ENCODE measurements at regions not wholly inside any gene's neighbourhood (a gene's known extent, or its start where the extent isn't known, plus 50 kb on each side); places are given as distances from the start of the nearest gene placed in this dataset.
"Not testable (repeated sequence)": the region's sequence is repeated elsewhere in the genome, so short reads cannot be mapped to it uniquely, and the experiment has no call there.

- ATAC-seq (ENCODE audit: low FRiP score) (no peak), DNase-seq (no peak)
- H3K27me3 ChIP-seq (ENCODE audit: control insufficient read depth in 1 of 2, insufficient read depth in 2 of 2, low read length in 1 of 2): no peaks in the 10 kb centered on the region
- 69 to 71% methylated on average over 5 of the region's 5 CpGs for WGBS, 2 donors
- no peak overlapping the region for H3K4me3 ChIP-seq (ENCODE audit: low read length in 2 of 2)
- H3K27ac ChIP-seq (ENCODE audit: low read depth in 1 of 2, low read length in 2 of 2): no peak overlapping the region
- H3K9me3 ChIP-seq (ENCODE audit: control insufficient read depth, low read length): no peaks in the 10 kb centered on the region
- no peaks in the 10 kb centered on the region for H3K36me3 ChIP-seq (ENCODE audit: control insufficient read depth in 1 of 2, insufficient read depth in 2 of 2, low read length in 1 of 2)
- H3K4me1 ChIP-seq (ENCODE audit: control insufficient read depth in 1 of 2, insufficient read depth in 2 of 2, low read length in 2 of 2): no peaks in the 10 kb centered on the region
- intact Hi-C loops (cut with DNase I): no loop called here
Observed at GRCh38 chr15:29526802-29527201, 257.2 kb upstream of the NSMCE3 start.

DNA sequence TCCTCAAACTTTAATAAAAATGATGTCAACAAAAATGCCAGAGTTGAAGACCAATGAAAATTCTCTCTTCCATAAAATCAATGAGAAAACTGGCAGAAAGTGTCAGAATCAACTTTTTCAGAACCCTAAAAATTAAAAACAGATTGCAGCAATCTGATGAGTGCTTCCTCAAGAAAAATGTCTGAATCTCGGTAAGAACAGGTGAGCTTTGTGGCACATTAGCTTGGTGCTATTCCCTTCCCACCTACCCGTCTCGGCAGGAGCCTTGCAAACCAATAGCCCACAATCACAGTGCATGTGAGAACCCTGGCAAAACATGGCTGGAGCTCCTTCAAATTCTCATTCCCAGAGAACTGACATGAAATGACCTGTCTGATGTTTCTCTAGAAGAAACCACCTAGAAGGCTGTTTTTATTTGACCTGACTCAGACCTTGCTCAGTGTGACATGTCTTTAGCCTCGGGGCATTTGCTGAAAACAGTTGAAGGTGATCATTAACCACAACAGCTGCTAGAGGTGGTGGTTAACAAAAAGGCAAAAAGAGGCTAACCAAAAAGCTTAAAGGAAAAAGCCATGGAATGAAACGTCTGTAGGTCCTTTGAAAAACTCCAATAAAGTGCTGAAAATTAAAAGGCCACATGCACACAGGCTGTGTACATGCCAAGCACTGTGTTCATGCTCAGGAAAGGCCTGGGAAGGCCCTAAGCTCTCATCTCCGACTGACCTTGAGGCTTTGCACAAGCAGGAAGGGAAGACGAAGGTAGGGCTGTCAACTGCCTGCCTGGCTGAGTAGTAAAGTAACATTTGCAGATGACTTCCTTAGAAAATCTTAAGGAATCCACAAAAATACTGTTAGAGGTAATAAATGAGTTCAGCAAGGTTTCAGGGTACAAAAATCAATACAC, 253.0 kb upstream of the NSMCE3 start:
- no peaks in the 10 kb centered on the region for H3K4me1 ChIP-seq (ENCODE audit: control insufficient read depth in 1 of 2, insufficient read depth in 2 of 2, low read length in 2 of 2)

GRCh38 chr15:29518442-29518841, 248.8 kb upstream of the NSMCE3 start:
- Histone ChIP-seq H3K27me3 (ENCODE audit: control insufficient read depth in 1 of 2, insufficient read depth in 2 of 2, low read length in 1 of 2) (no peaks in the 10 kb centered on the region), H3K9me3 (ENCODE audit: control insufficient read depth, low read length) (peaks cover 2% of the 10 kb centered on the region), H3K4me1 (ENCODE audit: control insufficient read depth in 1 of 2, insufficient read depth in 2 of 2, low read length in 2 of 2) (no peaks in the 10 kb centered on the region), H3K27ac (ENCODE audit: low read depth in 1 of 2, low read length in 2 of 2) (no peak overlapping the region), H3K4me3 (ENCODE audit: low read length in 2 of 2) (no peak overlapping the region), H3K36me3 (ENCODE audit: control insufficient read depth in 1 of 2, insufficient read depth in 2 of 2, low read length in 1 of 2) (no peaks in the 10 kb centered on the region)
- intact Hi-C loops (cut with DNase I): no loop called here
- 64 to 67% methylated on average over 4 of the region's 4 CpGs for WGBS, 2 donors
- DNase-seq (no peak), ATAC-seq (ENCODE audit: low FRiP score) (no peak)

More for the DNA sequence above, 253.0 kb upstream of the NSMCE3 start:
- ATAC-seq (ENCODE audit: low FRiP score) (no peak), DNase-seq (no peak)
- H3K27ac ChIP-seq (ENCODE audit: low read depth in 1 of 2, low read length in 2 of 2): no peak overlapping the region
- H3K9me3 ChIP-seq (ENCODE audit: control insufficient read depth, low read length): peaks cover 2% of the 10 kb centered on the region
- WGBS, 2 donors: 71 to 76% methylated on average over 7 of the region's 7 CpGs
- H3K4me3 ChIP-seq (ENCODE audit: low read length in 2 of 2): no peak overlapping the region
- H3K36me3 ChIP-seq (ENCODE audit: control insufficient read depth in 1 of 2, insufficient read depth in 2 of 2, low read length in 1 of 2): no peaks in the 10 kb centered on the region
- intact Hi-C loops (cut with DNase I): no loop called here
- H3K27me3 ChIP-seq (ENCODE audit: control insufficient read depth in 1 of 2, insufficient read depth in 2 of 2, low read length in 1 of 2): no peaks in the 10 kb centered on the region

- H3K9me3 ChIP-seq (ENCODE audit: control insufficient read depth, low read length): peaks cover 2% of the 10 kb centered on the region
- H3K27ac ChIP-seq (ENCODE audit: low read depth in 1 of 2, low read length in 2 of 2): no peak overlapping the region
- ATAC-seq (ENCODE audit: low FRiP score): no peak
- intact Hi-C loops (cut with DNase I): no loop called here
- DNase-seq: no peak
- 97% methylated on average over 4 of the region's 4 CpGs for WGBS, 2 donors
- no peak overlapping the region for H3K4me3 ChIP-seq (ENCODE audit: low read length in 2 of 2)
- H3K4me1 ChIP-seq (ENCODE audit: control insufficient read depth in 1 of 2, insufficient read depth in 2 of 2, low read length in 2 of 2): no peaks in the 10 kb centered on the region
- no peaks in the 10 kb centered on the region for H3K36me3 ChIP-seq (ENCODE audit: control insufficient read depth in 1 of 2, insufficient read depth in 2 of 2, low read length in 1 of 2)
- no peaks in the 10 kb centered on the region for H3K27me3 ChIP-seq (ENCODE audit: control insufficient read depth in 1 of 2, insufficient read depth in 2 of 2, low read length in 1 of 2)
Observed at GRCh38 chr15:29517829-29518228, 248.2 kb upstream of the NSMCE3 start.

DNA sequence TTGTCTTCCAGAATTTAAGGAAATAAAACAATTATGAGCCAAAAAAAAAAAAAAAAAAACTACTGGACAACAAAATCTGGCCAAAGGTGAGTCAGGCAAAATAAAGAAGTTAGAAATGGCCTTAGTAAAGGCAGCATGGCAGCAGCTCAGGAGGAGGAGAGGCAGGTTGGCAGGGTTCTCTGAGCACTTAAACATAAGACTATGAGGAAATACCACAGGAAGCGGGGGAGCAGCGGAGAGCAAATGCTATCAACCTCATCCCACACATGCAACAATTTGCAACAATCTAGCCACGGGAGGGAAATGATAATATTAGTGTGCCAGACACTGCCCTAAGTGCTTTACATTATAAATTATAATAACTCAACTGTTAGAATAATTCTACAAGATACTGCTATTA, 247.3 kb upstream of the NSMCE3 start:
- no peak for ATAC-seq (ENCODE audit: low FRiP score)
- WGBS, 2 donors: 64 to 67% methylated on average over 3 of the region's 3 CpGs

DNA sequence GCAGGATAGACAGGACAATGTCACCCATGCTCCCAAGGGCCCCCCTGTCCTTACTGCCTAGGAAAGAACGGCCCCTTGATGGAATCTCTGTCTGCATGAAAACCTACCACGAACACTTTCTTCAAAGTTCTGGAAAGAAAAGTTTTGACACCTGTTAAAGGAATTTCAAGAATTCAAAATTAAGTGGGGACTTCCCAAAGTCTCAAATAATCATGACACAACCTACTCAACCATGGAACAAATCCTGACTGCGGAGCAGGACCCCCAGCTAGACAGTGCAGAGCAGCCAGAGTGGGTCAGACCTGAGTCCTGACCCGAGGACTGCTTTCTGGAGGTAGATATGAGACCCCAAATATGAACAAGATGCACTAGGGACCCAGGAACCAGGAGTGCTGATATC, 245.3 kb upstream of the NSMCE3 start:
- WGBS, 2 donors: 62 to 72% methylated on average over 4 of the region's 4 CpGs
- no peak for ATAC-seq (ENCODE audit: low FRiP score)
- no peak for DNase-seq
- intact Hi-C loops (cut with DNase I): no loop called here
- Histone ChIP-seq H3K27me3 (ENCODE audit: control insufficient read depth in 1 of 2, insufficient read depth in 2 of 2, low read length in 1 of 2) (no peaks in the 10 kb centered on the region), H3K36me3 (ENCODE audit: control insufficient read depth in 1 of 2, insufficient read depth in 2 of 2, low read length in 1 of 2) (no peaks in the 10 kb centered on the region), H3K4me1 (ENCODE audit: control insufficient read depth in 1 of 2, insufficient read depth in 2 of 2, low read length in 2 of 2) (no peaks in the 10 kb centered on the region), H3K9me3 (ENCODE audit: control insufficient read depth, low read length) (peaks cover 2% of the 10 kb centered on the region), H3K4me3 (ENCODE audit: low read length in 2 of 2) (no peak overlapping the region), H3K27ac (ENCODE audit: low read depth in 1 of 2, low read length in 2 of 2) (no peak overlapping the region)

More for the DNA sequence above, 247.3 kb upstream of the NSMCE3 start:
- H3K27ac ChIP-seq (ENCODE audit: low read depth in 1 of 2, low read length in 2 of 2): no peak overlapping the region
- DNase-seq: no peak
- no peaks in the 10 kb centered on the region for H3K36me3 ChIP-seq (ENCODE audit: control insufficient read depth in 1 of 2, insufficient read depth in 2 of 2, low read length in 1 of 2)
- no peak overlapping the region for H3K4me3 ChIP-seq (ENCODE audit: low read length in 2 of 2)
- no peaks in the 10 kb centered on the region for H3K27me3 ChIP-seq (ENCODE audit: control insufficient read depth in 1 of 2, insufficient read depth in 2 of 2, low read length in 1 of 2)
- H3K9me3 ChIP-seq (ENCODE audit: control insufficient read depth, low read length): peaks cover 2% of the 10 kb centered on the region
- intact Hi-C loops (cut with DNase I): no loop called here
- H3K4me1 ChIP-seq (ENCODE audit: control insufficient read depth in 1 of 2, insufficient read depth in 2 of 2, low read length in 2 of 2): no peaks in the 10 kb centered on the region

- WGBS, 2 donors: 46 to 54% methylated on average over 4 of the region's 4 CpGs
- intact Hi-C loops (cut with DNase I): no loop called here
- DNase-seq: no peak
- H3K9me3 ChIP-seq (ENCODE audit: control insufficient read depth, low read length): no peaks in the 10 kb centered on the region
- H3K4me3 ChIP-seq (ENCODE audit: low read length in 2 of 2): no peak overlapping the region
- H3K36me3 ChIP-seq (ENCODE audit: control insufficient read depth in 1 of 2, insufficient read depth in 2 of 2, low read length in 1 of 2): no peaks in the 10 kb centered on the region
- H3K4me1 ChIP-seq (ENCODE audit: control insufficient read depth in 1 of 2, insufficient read depth in 2 of 2, low read length in 2 of 2): no peaks in the 10 kb centered on the region
- H3K27ac ChIP-seq (ENCODE audit: low read depth in 1 of 2, low read length in 2 of 2): no peak overlapping the region
- no peaks in the 10 kb centered on the region for H3K27me3 ChIP-seq (ENCODE audit: control insufficient read depth in 1 of 2, insufficient read depth in 2 of 2, low read length in 1 of 2)
- ATAC-seq (ENCODE audit: low FRiP score): no peak
Observed at GRCh38 chr15:29511663-29512062, 242.0 kb upstream of the NSMCE3 start.

DNA sequence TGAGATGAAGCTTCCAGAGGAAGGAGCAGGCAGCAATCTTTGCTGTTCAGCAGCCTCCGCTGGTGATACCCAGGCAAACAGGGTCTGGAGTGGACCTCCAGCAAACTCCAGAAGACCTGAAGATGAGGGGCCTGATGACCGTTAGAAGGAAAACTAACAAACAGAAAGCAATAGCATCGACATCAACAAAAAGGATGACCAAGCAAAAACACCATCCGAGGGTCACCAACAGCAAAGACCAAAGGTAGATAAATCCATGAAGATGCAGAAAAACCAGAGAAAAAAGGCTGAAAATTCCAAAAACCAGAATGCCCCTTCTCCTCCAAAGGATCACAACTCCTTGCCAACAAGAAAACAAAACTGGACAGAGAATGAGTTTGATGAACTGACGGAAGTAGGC, 235.9 kb upstream of the NSMCE3 start:
- H3K36me3 ChIP-seq (ENCODE audit: control insufficient read depth in 1 of 2, insufficient read depth in 2 of 2, low read length in 1 of 2); H3K9me3 ChIP-seq (ENCODE audit: control insufficient read depth, low read length); H3K4me3 ChIP-seq (ENCODE audit: low read length in 2 of 2); ATAC-seq (ENCODE audit: low FRiP score); DNase-seq; H3K27ac ChIP-seq (ENCODE audit: low read depth in 1 of 2, low read length in 2 of 2); intact Hi-C loops (cut with DNase I); H3K27me3 ChIP-seq (ENCODE audit: control insufficient read depth in 1 of 2, insufficient read depth in 2 of 2, low read length in 1 of 2); H3K4me1 ChIP-seq (ENCODE audit: control insufficient read depth in 1 of 2, insufficient read depth in 2 of 2, low read length in 2 of 2): not testable (repeated sequence)
- 88 to 94% methylated on average over 5 of the region's 5 CpGs for WGBS, 2 donors

DNA sequence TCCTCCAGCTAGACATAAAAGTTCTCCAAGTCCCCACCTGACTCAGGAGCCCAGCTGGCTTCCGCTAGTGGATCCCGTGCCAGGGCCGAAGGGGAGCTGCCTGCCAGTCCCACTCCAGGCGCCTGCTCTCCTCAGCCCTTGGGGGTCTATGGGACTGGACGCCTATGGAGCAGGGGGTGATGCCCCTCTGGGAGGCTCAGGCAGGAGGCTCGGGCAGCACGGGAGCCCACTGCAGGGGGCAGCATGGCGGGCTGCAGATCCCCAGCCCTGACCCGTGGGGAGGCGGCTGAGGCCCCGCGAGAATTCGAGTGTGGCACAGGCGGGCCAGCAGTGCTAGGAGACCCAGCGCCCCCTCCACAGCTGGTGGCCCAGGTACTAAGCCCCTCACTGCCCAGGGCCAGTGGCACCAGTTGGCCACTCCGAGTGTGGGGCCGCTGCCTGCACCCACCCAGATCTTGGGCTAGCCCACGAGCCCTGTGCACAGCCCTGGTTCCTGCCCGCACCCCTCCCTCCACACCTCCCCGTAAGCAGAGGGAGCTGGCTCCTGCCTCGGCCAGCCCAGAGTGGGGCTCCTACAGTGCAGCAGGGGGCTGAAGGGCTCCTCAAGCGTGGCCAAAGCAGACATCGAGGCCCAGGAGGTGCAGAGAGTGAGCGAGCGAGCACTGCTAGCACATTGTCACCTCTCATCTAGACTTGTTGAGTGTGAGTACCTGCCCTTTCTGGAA, 221.3 kb upstream of the NSMCE3 start:
- intact Hi-C loops (cut with DNase I): no loop called here
- Histone ChIP-seq H3K27ac (ENCODE audit: low read depth in 1 of 2, low read length in 2 of 2) (no peak overlapping the region), H3K9me3 (ENCODE audit: control insufficient read depth, low read length) (no peaks in the 10 kb centered on the region), H3K4me1 (ENCODE audit: control insufficient read depth in 1 of 2, insufficient read depth in 2 of 2, low read length in 2 of 2) (no peaks in the 10 kb centered on the region), H3K27me3 (ENCODE audit: control insufficient read depth in 1 of 2, insufficient read depth in 2 of 2, low read length in 1 of 2) (no peaks in the 10 kb centered on the region), H3K36me3 (ENCODE audit: control insufficient read depth in 1 of 2, insufficient read depth in 2 of 2, low read length in 1 of 2) (no peaks in the 10 kb centered on the region), H3K4me3 (ENCODE audit: low read length in 2 of 2) (no peak overlapping the region)
- WGBS, 2 donors: 94% methylated on average over 24 to 25 of the region's 25 CpGs
- DNase-seq (peak in 1 of 2 donors; percentile 71), ATAC-seq (ENCODE audit: low FRiP score) (no peak)

Data from aorta (tissue), 5 donors.